Tibial nerve (tissue), 4 donors: ENCODE measurements at regions not wholly inside any gene's neighbourhood (a gene's known extent, or its start where the extent isn't known, plus 50 kb on each side); places are given as distances from the start of the nearest gene placed in this dataset.

Experiments used
- EP300 ChIP-seq, 2 donors: sonication (generic); formaldehyde crosslinking; IDR thresholded peaks; one replicate each; pipeline ENCODE4 v1.6.1; 2017; ENCODE audit warnings: antibody characterized with exemption in 2 of 2, mild to moderate bottlenecking in 1 of 2
- POLR2A ChIP-seq, 2 donors: fragments of 450-650 bp; IDR thresholded peaks; one replicate each; pipeline ENCODE4 v1.6.1; 2017; ENCODE audit warnings: antibody characterized with exemption in 2 of 2, mild to moderate bottlenecking in 2 of 2, moderate library complexity in 2 of 2
- TF ChIP-seq, protein P1 (sequence below), 5 experiments: fragments of 200-600 bp in 3 of 5; fragments of 450-650 bp in 2 of 5; sonication (generic) in 3 of 5; IDR thresholded peaks; one replicate each; pipeline ENCODE4 v1.5.1; 2016 to 2019; ENCODE audit warnings: antibody characterized with exemption in 5 of 5, mild to moderate bottlenecking in 3 of 5, moderate library complexity in 2 of 5

DNA sequence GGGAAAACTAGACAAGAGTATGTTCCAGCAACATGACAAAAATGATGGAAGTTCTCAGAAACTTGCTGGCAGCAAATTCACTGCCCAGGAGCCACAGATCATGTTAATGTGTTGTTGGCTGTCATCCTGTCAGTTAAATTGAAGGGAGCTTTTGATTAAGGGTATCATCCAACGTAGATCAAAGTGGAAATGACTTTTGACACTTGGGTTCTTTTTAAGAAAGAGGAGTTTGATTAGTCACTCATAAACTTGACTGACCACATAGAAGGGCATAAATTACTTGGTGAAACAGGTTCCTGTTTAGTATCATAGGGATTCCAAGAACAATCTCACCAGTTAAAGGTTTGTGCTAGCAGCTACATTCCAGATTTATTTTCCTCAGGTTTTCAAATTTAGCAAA, 288.7 kb downstream of the CSNK1G3 start:
- TF ChIP-seq POLR2A (IDR thresholded peaks at IDR 0.05) (no peak), EP300 (IDR thresholded peaks at IDR 0.05) (no peak)
- TF ChIP-seq, protein P1, sequence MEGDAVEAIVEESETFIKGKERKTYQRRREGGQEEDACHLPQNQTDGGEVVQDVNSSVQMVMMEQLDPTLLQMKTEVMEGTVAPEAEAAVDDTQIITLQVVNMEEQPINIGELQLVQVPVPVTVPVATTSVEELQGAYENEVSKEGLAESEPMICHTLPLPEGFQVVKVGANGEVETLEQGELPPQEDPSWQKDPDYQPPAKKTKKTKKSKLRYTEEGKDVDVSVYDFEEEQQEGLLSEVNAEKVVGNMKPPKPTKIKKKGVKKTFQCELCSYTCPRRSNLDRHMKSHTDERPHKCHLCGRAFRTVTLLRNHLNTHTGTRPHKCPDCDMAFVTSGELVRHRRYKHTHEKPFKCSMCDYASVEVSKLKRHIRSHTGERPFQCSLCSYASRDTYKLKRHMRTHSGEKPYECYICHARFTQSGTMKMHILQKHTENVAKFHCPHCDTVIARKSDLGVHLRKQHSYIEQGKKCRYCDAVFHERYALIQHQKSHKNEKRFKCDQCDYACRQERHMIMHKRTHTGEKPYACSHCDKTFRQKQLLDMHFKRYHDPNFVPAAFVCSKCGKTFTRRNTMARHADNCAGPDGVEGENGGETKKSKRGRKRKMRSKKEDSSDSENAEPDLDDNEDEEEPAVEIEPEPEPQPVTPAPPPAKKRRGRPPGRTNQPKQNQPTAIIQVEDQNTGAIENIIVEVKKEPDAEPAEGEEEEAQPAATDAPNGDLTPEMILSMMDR (IDR thresholded peaks at IDR 0.05), result no peak
